NCI-H1694 (cell line): ENCODE measurements at regions not wholly inside any gene's neighbourhood (a gene's known extent, or its start where the extent isn't known, plus 50 kb on each side); places are given as distances from the start of the nearest gene placed in this dataset.
"Not testable (repeated sequence)": the region's sequence is repeated elsewhere in the genome, so short reads cannot be mapped to it uniquely, and the experiment has no call there.

Experiments
- DNase-seq: peaks from one replicate; lab custom pipeline; 2025; lab: John Stamatoyannopoulos, UW

- no peak for DNase-seq
These were observed 212.5 kb downstream of the TANC2 start for GRCh38 chr17:63178530-63178929.

GRCh38 chr17:63181856-63182255 is 215.8 kb downstream of the TANC2 start:
- no peak for DNase-seq

- no peak for DNase-seq
These were observed 219.4 kb downstream of the TANC2 start for GRCh38 chr17:63185420-63185819.

- DNase-seq = no peak
These were observed 223.0 kb downstream of the TANC2 start for GRCh38 chr17:63189082-63189481.

- no peak for DNase-seq
These were observed 223.9 kb downstream of the TANC2 start for GRCh38 chr17:63189930-63190329.

- no peak for DNase-seq
These were observed 224.9 kb downstream of the TANC2 start for GRCh38 chr17:63190821-63191370.

- no peak for DNase-seq
These were observed 225.6 kb downstream of the TANC2 start for GRCh38 chr17:63191610-63192009.

GRCh38 chr17:63193827-63194226 is 227.8 kb downstream of the TANC2 start:
- DNase-seq = no peak

GRCh38 chr17:63196772-63197335 is 230.8 kb downstream of the TANC2 start:
- no peak for DNase-seq

GRCh38 chr17:63203652-63204051 is 237.6 kb downstream of the TANC2 start:
- no peak for DNase-seq

GRCh38 chr17:63221939-63222338 is 224.2 kb downstream of the CYB561 start:
- DNase-seq = no peak

GRCh38 chr17:63222655-63223054 is 223.5 kb downstream of the CYB561 start:
- DNase-seq = no peak

GRCh38 chr17:63223212-63223911 is 222.7 kb downstream of the CYB561 start:
- no peak for DNase-seq

- no peak for DNase-seq
These were observed 221.5 kb downstream of the CYB561 start for GRCh38 chr17:63224644-63225043.

GRCh38 chr17:63226720-63227119 is 219.4 kb downstream of the CYB561 start:
- not testable (repeated sequence) for DNase-seq

GRCh38 chr17:63231015-63231620 is 215.0 kb downstream of the CYB561 start:
- DNase-seq = not testable (repeated sequence)

GRCh38 chr17:63232565-63233310 is 213.4 kb downstream of the CYB561 start:
- no peak for DNase-seq

- DNase-seq = no peak
These were observed 206.0 kb downstream of the CYB561 start for GRCh38 chr17:63240106-63240505.

- DNase-seq = no peak
These were observed 199.8 kb downstream of the CYB561 start for GRCh38 chr17:63246344-63246743.

- DNase-seq = no peak
These were observed 198.4 kb downstream of the CYB561 start for GRCh38 chr17:63247706-63248105.

- no peak for DNase-seq
These were observed 196.7 kb downstream of the CYB561 start for GRCh38 chr17:63249256-63250004.

GRCh38 chr17:63250830-63251229 is 195.3 kb downstream of the CYB561 start:
- DNase-seq = no peak
